Left ventricle myocardium inferior (tissue), 1 donor: ENCODE measurements at regions not wholly inside any gene's neighbourhood (a gene's known extent, or its start where the extent isn't known, plus 50 kb on each side); places are given as distances from the start of the nearest gene placed in this dataset.

ENCODE experiments used
- DNase-seq: peaks from one replicate; pipeline ENCODE4 v3.0.0-alpha.2; 2020
- H3K27ac ChIP-seq: fragments of 200-600 bp; replicated peaks from 2 replicates; pipeline ENCODE4 v1.8.0; 2021
- H3K27me3 ChIP-seq: fragments of 200-600 bp; 2 replicates; pipeline ENCODE4 v1.8.0; 2021; ENCODE audit warnings: low read depth
- H3K36me3 ChIP-seq: fragments of 200-600 bp; 2 replicates; pipeline ENCODE4 v1.8.0; 2021
- H3K4me1 ChIP-seq: fragments of 200-600 bp; 2 replicates; pipeline ENCODE4 v1.8.0; 2021
- H3K4me3 ChIP-seq: fragments of 200-600 bp; 2 replicates; pipeline ENCODE4 v1.8.0; 2021; ENCODE audit warnings: mild to moderate bottlenecking, moderate library complexity
- H3K9me3 ChIP-seq: fragments of 200-600 bp; replicated peaks from 2 replicates; pipeline ENCODE4 v1.8.0; 2021
- CTCF ChIP-seq: fragments of 200-600 bp; IDR thresholded peaks from 2 replicates; pipeline ENCODE4 v1.8.0; 2021; ENCODE audit warnings: antibody characterized with exemption, mild to moderate bottlenecking, borderline replicate concordance
- intact Hi-C: fragments of 100-400 bp; cut with micrococcal nuclease; formaldehyde crosslinking; loops from one replicate; pipeline ENCODE4 v1.11.0; 2022
- donor health status: DM: no; HTN: yes; CAD: no; lungs with severe emphysema.

GRCh38 chrY:21075658-21076057 lies 319.8 kb downstream of the RPS4Y2 start:
- no peak for DNase-seq
- TF ChIP-seq CTCF, result no peak
- Histone ChIP-seq H3K27ac (no peak overlapping the region), H3K36me3 (no peaks in the 10 kb centered on the region), H3K4me3 (no peak overlapping the region), H3K9me3 (no peaks in the 10 kb centered on the region), H3K4me1 (no peaks in the 10 kb centered on the region), H3K27me3 (no peaks in the 10 kb centered on the region)
- intact Hi-C loops, result no loop called here

- Histone ChIP-seq H3K36me3 (no peaks in the 10 kb centered on the region), H3K27me3 (no peaks in the 10 kb centered on the region), H3K4me1 (no peaks in the 10 kb centered on the region), H3K27ac (no peak overlapping the region), H3K4me3 (no peak overlapping the region), H3K9me3 (no peaks in the 10 kb centered on the region)
- TF ChIP-seq CTCF, result no peak
- intact Hi-C loops, result no loop called here
- no peak for DNase-seq
Measured at GRCh38 chrY:21079670-21080069, 323.8 kb downstream of the RPS4Y2 start.

DNA sequence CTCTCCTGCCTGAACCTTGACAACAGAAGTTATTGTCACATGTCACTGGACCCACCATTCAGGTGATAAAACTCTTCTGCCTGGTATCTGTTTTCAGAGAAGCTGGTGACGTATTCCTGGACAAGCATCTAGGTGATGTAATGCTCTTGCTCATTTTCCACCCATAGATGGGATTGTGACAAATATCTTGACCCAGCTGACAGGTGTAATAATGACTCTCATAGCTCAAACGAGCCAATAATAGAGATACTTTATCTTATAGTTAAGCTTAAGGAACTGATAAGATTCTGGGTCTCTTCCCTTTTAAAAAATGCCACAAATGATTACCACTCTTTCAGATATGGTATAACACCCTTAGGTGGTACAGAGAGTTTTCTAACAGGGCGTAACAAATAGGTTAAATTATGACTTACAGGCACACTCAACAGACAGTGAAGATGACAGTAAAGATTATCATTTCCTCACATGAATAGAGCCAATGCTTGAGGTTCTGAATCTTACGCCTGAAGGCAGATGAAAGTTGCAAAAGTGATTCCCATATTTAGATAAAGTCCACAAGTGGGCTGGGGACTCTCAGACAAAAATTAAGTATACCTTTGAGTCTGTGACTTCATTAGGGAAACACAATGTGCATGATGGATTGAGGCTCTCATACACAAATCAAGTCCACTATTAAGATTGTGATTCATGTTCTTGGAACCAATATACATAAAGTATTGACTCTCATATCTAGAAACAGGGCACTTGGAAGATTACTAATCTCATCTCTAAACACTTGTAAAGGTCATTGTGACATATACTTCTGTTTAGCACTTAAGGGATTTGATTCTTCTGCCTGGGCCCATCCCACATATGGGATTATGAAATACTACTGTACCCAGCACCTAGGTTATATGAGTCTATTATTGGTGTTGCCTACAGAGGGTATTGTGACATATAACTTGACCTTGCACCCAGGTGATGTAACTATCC lies 326.0 kb downstream of the RPS4Y2 start:
- H3K9me3 ChIP-seq, result no peaks in the 10 kb centered on the region
- H3K27ac ChIP-seq, result no peak overlapping the region
- H3K4me1 ChIP-seq, result no peaks in the 10 kb centered on the region
- no peaks in the 10 kb centered on the region for H3K27me3 ChIP-seq
- DNase-seq, result no peak
- H3K36me3 ChIP-seq, result no peaks in the 10 kb centered on the region
- intact Hi-C loops, result no loop called here
- H3K4me3 ChIP-seq, result no peak overlapping the region
- TF ChIP-seq CTCF, result no peak

GRCh38 chrY:21082639-21083038 lies 326.7 kb downstream of the RPS4Y2 start:
- DNase-seq, result no peak
- no peaks in the 10 kb centered on the region for H3K9me3 ChIP-seq
- no peak for TF ChIP-seq CTCF
- no peak overlapping the region for H3K4me3 ChIP-seq
- intact Hi-C loops, result no loop called here
- no peak overlapping the region for H3K27ac ChIP-seq
- H3K4me1 ChIP-seq, result no peaks in the 10 kb centered on the region
- H3K36me3 ChIP-seq, result no peaks in the 10 kb centered on the region
- no peaks in the 10 kb centered on the region for H3K27me3 ChIP-seq

- no peaks in the 10 kb centered on the region for H3K27me3 ChIP-seq
- intact Hi-C loops, result no loop called here
- H3K36me3 ChIP-seq, result no peaks in the 10 kb centered on the region
- no peak for TF ChIP-seq CTCF
- H3K4me3 ChIP-seq, result no peak overlapping the region
- H3K27ac ChIP-seq, result no peak overlapping the region
- no peaks in the 10 kb centered on the region for H3K4me1 ChIP-seq
- DNase-seq, result no peak
- no peaks in the 10 kb centered on the region for H3K9me3 ChIP-seq
Measured at GRCh38 chrY:21091909-21092308, 336.0 kb downstream of the RPS4Y2 start.
